ENCODE measurements at regions not wholly inside any gene's neighbourhood (a gene's known extent, or its start where the extent isn't known, plus 50 kb on each side); places are given as distances from the start of the nearest gene placed in this dataset.

- DNase-seq: no peak
- Histone ChIP-seq H3K4me3 (ENCODE audit: control insufficient read depth in 1 of 7, extremely low read depth in 1 of 7, insufficient read depth in 4 of 7, low read depth in 2 of 7, low read length in 6 of 7) (no peak overlapping the region), H3K27me3 (replicated peaks in 2 of 5; ENCODE audit: control insufficient read depth in 4 of 5, insufficient read depth in 5 of 5, low read length in 4 of 5) (no peaks in the 10 kb centered on the region), H3K9me3 (ENCODE audit: control extremely low read depth in 1 of 5, control insufficient read depth in 4 of 5, insufficient read depth in 2 of 5, low read depth in 1 of 5, low read length in 4 of 5) (no peaks in the 10 kb centered on the region), H3K27ac (ENCODE audit: insufficient read depth in 1 of 2, low read depth in 1 of 2, low read length in 2 of 2, poor library complexity in 1 of 2, severe bottlenecking in 2 of 2) (no peak overlapping the region), H3K36me3 (ENCODE audit: control insufficient read depth in 4 of 4, insufficient read depth in 4 of 4, low read length in 3 of 4) (no peaks in the 10 kb centered on the region), H3K4me1 (ENCODE audit: control extremely low read depth in 1 of 4, control insufficient read depth in 4 of 4, insufficient read depth in 4 of 4, low read length in 3 of 4) (no peaks in the 10 kb centered on the region)
- no CpG with 5 or more reads among the region's 2 CpGs for WGBS (ENCODE audit: insufficient coverage)
- ChIA-PET POLR2A (no interaction called here), CTCF (no interaction called here)
Measured at GRCh38 chr1:164261691-164262240, 297.2 kb upstream of the PBX1 start.

- Histone ChIP-seq H3K4me3 (ENCODE audit: control insufficient read depth in 1 of 7, extremely low read depth in 1 of 7, insufficient read depth in 4 of 7, low read depth in 2 of 7, low read length in 6 of 7) (no peak overlapping the region), H3K4me1 (ENCODE audit: control extremely low read depth in 1 of 4, control insufficient read depth in 4 of 4, insufficient read depth in 4 of 4, low read length in 3 of 4) (no peaks in the 10 kb centered on the region), H3K36me3 (ENCODE audit: control insufficient read depth in 4 of 4, insufficient read depth in 4 of 4, low read length in 3 of 4) (no peaks in the 10 kb centered on the region), H3K27ac (ENCODE audit: insufficient read depth in 1 of 2, low read depth in 1 of 2, low read length in 2 of 2, poor library complexity in 1 of 2, severe bottlenecking in 2 of 2) (no peak overlapping the region), H3K27me3 (replicated peaks in 2 of 5; ENCODE audit: control insufficient read depth in 4 of 5, insufficient read depth in 5 of 5, low read length in 4 of 5) (no peaks in the 10 kb centered on the region), H3K9me3 (ENCODE audit: control extremely low read depth in 1 of 5, control insufficient read depth in 4 of 5, insufficient read depth in 2 of 5, low read depth in 1 of 5, low read length in 4 of 5) (no peaks in the 10 kb centered on the region)
- ChIA-PET POLR2A (no interaction called here), CTCF (no interaction called here)
- no CpG with 5 or more reads among the region's 3 CpGs for WGBS (ENCODE audit: insufficient coverage)
- no peak for DNase-seq
Measured at GRCh38 chr1:164263540-164263939, 295.4 kb upstream of the PBX1 start.

GRCh38 chr1:164265232-164265631 is 293.8 kb upstream of the PBX1 start:
- no peak for DNase-seq
- H3K27me3 ChIP-seq (replicated peaks in 2 of 5; ENCODE audit: control insufficient read depth in 4 of 5, insufficient read depth in 5 of 5, low read length in 4 of 5): no peaks in the 10 kb centered on the region
- no peaks in the 10 kb centered on the region for H3K4me1 ChIP-seq (ENCODE audit: control extremely low read depth in 1 of 4, control insufficient read depth in 4 of 4, insufficient read depth in 4 of 4, low read length in 3 of 4)
- no peak overlapping the region for H3K27ac ChIP-seq (ENCODE audit: insufficient read depth in 1 of 2, low read depth in 1 of 2, low read length in 2 of 2, poor library complexity in 1 of 2, severe bottlenecking in 2 of 2)
- POLR2A ChIA-PET: no interaction called here
- H3K4me3 ChIP-seq (ENCODE audit: control insufficient read depth in 1 of 7, extremely low read depth in 1 of 7, insufficient read depth in 4 of 7, low read depth in 2 of 7, low read length in 6 of 7): no peak overlapping the region
- H3K9me3 ChIP-seq (ENCODE audit: control extremely low read depth in 1 of 5, control insufficient read depth in 4 of 5, insufficient read depth in 2 of 5, low read depth in 1 of 5, low read length in 4 of 5): no peaks in the 10 kb centered on the region
- WGBS (ENCODE audit: insufficient coverage): no CpG with 5 or more reads among the region's 2 CpGs
- CTCF ChIA-PET: interaction anchor here (1.3 kb wide), 1 partner anchor 11 kb away, joined by 3 read pairs; no protein-coding TSS in a partner anchor
- H3K36me3 ChIP-seq (ENCODE audit: control insufficient read depth in 4 of 4, insufficient read depth in 4 of 4, low read length in 3 of 4): no peaks in the 10 kb centered on the region

GRCh38 chr1:164272156-164272555 is 286.8 kb upstream of the PBX1 start:
- POLR2A ChIA-PET: no interaction called here

GRCh38 chr1:164296172-164296571 is 262.8 kb upstream of the PBX1 start:
- Histone ChIP-seq H3K4me1 (ENCODE audit: control extremely low read depth in 1 of 4, control insufficient read depth in 4 of 4, insufficient read depth in 4 of 4, low read length in 3 of 4) (no peaks in the 10 kb centered on the region), H3K27ac (ENCODE audit: insufficient read depth in 1 of 2, low read depth in 1 of 2, low read length in 2 of 2, poor library complexity in 1 of 2, severe bottlenecking in 2 of 2) (no peak overlapping the region), H3K9me3 (ENCODE audit: control extremely low read depth in 1 of 5, control insufficient read depth in 4 of 5, insufficient read depth in 2 of 5, low read depth in 1 of 5, low read length in 4 of 5) (peaks cover 0 to 2% (median 0%) of the 10 kb centered on the region in 5 experiments), H3K36me3 (ENCODE audit: control insufficient read depth in 4 of 4, insufficient read depth in 4 of 4, low read length in 3 of 4) (no peaks in the 10 kb centered on the region), H3K27me3 (replicated peaks in 2 of 5; ENCODE audit: control insufficient read depth in 4 of 5, insufficient read depth in 5 of 5, low read length in 4 of 5) (no peaks in the 10 kb centered on the region), H3K4me3 (ENCODE audit: control insufficient read depth in 1 of 7, extremely low read depth in 1 of 7, insufficient read depth in 4 of 7, low read depth in 2 of 7, low read length in 6 of 7) (no peak overlapping the region)
- 91% methylated on average over 6 of the region's 7 CpGs for WGBS (ENCODE audit: insufficient coverage)
- ChIA-PET POLR2A (no interaction called here), CTCF (no interaction called here)
- no peak for DNase-seq

More at GRCh38 chr1:164272156-164272555, 286.8 kb upstream of the PBX1 start:
- Histone ChIP-seq H3K27me3 (replicated peaks in 2 of 5; ENCODE audit: control insufficient read depth in 4 of 5, insufficient read depth in 5 of 5, low read length in 4 of 5) (no peaks in the 10 kb centered on the region), H3K4me3 (ENCODE audit: control insufficient read depth in 1 of 7, extremely low read depth in 1 of 7, insufficient read depth in 4 of 7, low read depth in 2 of 7, low read length in 6 of 7) (no peak overlapping the region), H3K36me3 (ENCODE audit: control insufficient read depth in 4 of 4, insufficient read depth in 4 of 4, low read length in 3 of 4) (no peaks in the 10 kb centered on the region), H3K4me1 (ENCODE audit: control extremely low read depth in 1 of 4, control insufficient read depth in 4 of 4, insufficient read depth in 4 of 4, low read length in 3 of 4) (no peaks in the 10 kb centered on the region), H3K9me3 (ENCODE audit: control extremely low read depth in 1 of 5, control insufficient read depth in 4 of 5, insufficient read depth in 2 of 5, low read depth in 1 of 5, low read length in 4 of 5) (peaks cover 0 to 6% (median 4%) of the 10 kb centered on the region in 5 experiments), H3K27ac (ENCODE audit: insufficient read depth in 1 of 2, low read depth in 1 of 2, low read length in 2 of 2, poor library complexity in 1 of 2, severe bottlenecking in 2 of 2) (no peak overlapping the region)
- CTCF ChIA-PET: no interaction called here
- DNase-seq: no peak

- H3K9me3 ChIP-seq (ENCODE audit: control extremely low read depth in 1 of 5, control insufficient read depth in 4 of 5, insufficient read depth in 2 of 5, low read depth in 1 of 5, low read length in 4 of 5): no peaks in the 10 kb centered on the region
- no peaks in the 10 kb centered on the region for H3K4me1 ChIP-seq (ENCODE audit: control extremely low read depth in 1 of 4, control insufficient read depth in 4 of 4, insufficient read depth in 4 of 4, low read length in 3 of 4)
- POLR2A ChIA-PET: no interaction called here
- H3K27me3 ChIP-seq (replicated peaks in 2 of 5; ENCODE audit: control insufficient read depth in 4 of 5, insufficient read depth in 5 of 5, low read length in 4 of 5): no peaks in the 10 kb centered on the region
- CTCF ChIA-PET: no interaction called here
- H3K4me3 ChIP-seq (ENCODE audit: control insufficient read depth in 1 of 7, extremely low read depth in 1 of 7, insufficient read depth in 4 of 7, low read depth in 2 of 7, low read length in 6 of 7): no peak overlapping the region
- no peaks in the 10 kb centered on the region for H3K36me3 ChIP-seq (ENCODE audit: control insufficient read depth in 4 of 4, insufficient read depth in 4 of 4, low read length in 3 of 4)
- no peak for DNase-seq
- no peak overlapping the region for H3K27ac ChIP-seq (ENCODE audit: insufficient read depth in 1 of 2, low read depth in 1 of 2, low read length in 2 of 2, poor library complexity in 1 of 2, severe bottlenecking in 2 of 2)
Measured at GRCh38 chr1:164308101-164308500, 250.9 kb upstream of the PBX1 start.

GRCh38 chr1:164310166-164310565 is 248.8 kb upstream of the PBX1 start:
- H3K36me3 ChIP-seq (ENCODE audit: control insufficient read depth in 4 of 4, insufficient read depth in 4 of 4, low read length in 3 of 4): no peaks in the 10 kb centered on the region
- ChIA-PET CTCF (no interaction called here), POLR2A (no interaction called here)
- H3K9me3 ChIP-seq (ENCODE audit: control extremely low read depth in 1 of 5, control insufficient read depth in 4 of 5, insufficient read depth in 2 of 5, low read depth in 1 of 5, low read length in 4 of 5): no peaks in the 10 kb centered on the region
- DNase-seq: no peak
- no peaks in the 10 kb centered on the region for H3K27me3 ChIP-seq (replicated peaks in 2 of 5; ENCODE audit: control insufficient read depth in 4 of 5, insufficient read depth in 5 of 5, low read length in 4 of 5)
- no peak overlapping the region for H3K4me3 ChIP-seq (ENCODE audit: control insufficient read depth in 1 of 7, extremely low read depth in 1 of 7, insufficient read depth in 4 of 7, low read depth in 2 of 7, low read length in 6 of 7)
- no peaks in the 10 kb centered on the region for H3K4me1 ChIP-seq (ENCODE audit: control extremely low read depth in 1 of 4, control insufficient read depth in 4 of 4, insufficient read depth in 4 of 4, low read length in 3 of 4)
- no CpG with 5 or more reads among the region's 3 CpGs for WGBS (ENCODE audit: insufficient coverage)
- no peak overlapping the region for H3K27ac ChIP-seq (ENCODE audit: insufficient read depth in 1 of 2, low read depth in 1 of 2, low read length in 2 of 2, poor library complexity in 1 of 2, severe bottlenecking in 2 of 2)

All from common myeloid progenitor, CD34-positive (primary cell).